WTC11 (cell line): ENCODE measurements at regions not wholly inside any gene's neighbourhood (a gene's known extent, or its start where the extent isn't known, plus 50 kb on each side); places are given as distances from the start of the nearest gene placed in this dataset.
"Not testable (repeated sequence)": the region's sequence is repeated elsewhere in the genome, so short reads cannot be mapped to it uniquely, and the experiment has no call there.

ENCODE experiments used
- ATAC-seq: fragments of 200-7000 bp; cut with Tn5 transposase; 2 replicates; pipeline ENCODE4 v1.10.0; 2021; ENCODE audit warnings: mild to moderate bottlenecking, moderate library complexity
- CTCF ChIA-PET: fragments of 300-600 bp; sonication (Branson Sonifier 250); formaldehyde crosslinking; loops from one replicate; lab custom pipeline; 2021; ENCODE audit warnings: antibody characterized with exemption; lab: Charles Lee
- POLR2A ChIA-PET: fragments of 350-600 bp; sonication (Branson Sonifier 250); formaldehyde crosslinking; loops from one replicate; lab custom pipeline; 2021; ENCODE audit warnings: antibody characterized with exemption; lab: Charles Lee
- DNase-seq: peaks from one replicate; pipeline ENCODE4 v3.0.0; 2021; ENCODE audit warnings: low spot score
- H3K27ac Mint-ChIP-seq: 2 replicates; pipeline ENCODE4 v1.8.0; 2021; ENCODE audit warnings: mixed read lengths
- H3K27me3 Mint-ChIP-seq: 2 replicates; pipeline ENCODE4 v1.8.0; 2021; ENCODE audit warnings: low read depth, mild to moderate bottlenecking, moderate library complexity, mixed read lengths
- H3K36me3 Mint-ChIP-seq: 2 replicates; pipeline ENCODE4 v1.8.0; 2021; ENCODE audit warnings: mixed read lengths
- H3K4me1 Mint-ChIP-seq: 2 replicates; pipeline ENCODE4 v1.8.0; 2022; ENCODE audit warnings: mixed read lengths
- H3K4me3 Mint-ChIP-seq: 2 replicates; pipeline ENCODE4 v1.8.0; 2021; ENCODE audit warnings: mild to moderate bottlenecking, moderate library complexity, mixed read lengths
- H3K9me3 Mint-ChIP-seq: 2 replicates; pipeline ENCODE4 v1.8.0; 2021; ENCODE audit warnings: mixed read lengths
- CDX4 ChIP-seq: fragments of 250-450 bp; sonication (Bioruptor Pico); IDR thresholded peaks from 2 replicates; pipeline ENCODE4 v1.9.0; 2021; ENCODE audit warnings: moderate library complexity, mild to moderate bottlenecking, inconsistent platforms, borderline replicate concordance
- CREM ChIP-seq: sonication (generic); formaldehyde crosslinking; IDR thresholded peaks from 2 replicates; pipeline ENCODE4 v1.8.1; 2022; ENCODE audit warnings: mild to moderate bottlenecking, missing genetic modification reagents, moderate library complexity
- HMGXB4 ChIP-seq: sonication (generic); formaldehyde crosslinking; IDR thresholded peaks from 2 replicates; pipeline ENCODE4 v1.8.1; 2023; ENCODE audit warnings: mild to moderate bottlenecking, moderate library complexity, missing genetic modification reagents
- JAZF1 ChIP-seq: fragments of 250-450 bp; sonication (Bioruptor Pico); IDR thresholded peaks from 2 replicates; pipeline ENCODE4 v1.9.0; 2021; ENCODE audit warnings: moderate library complexity, mild to moderate bottlenecking, inconsistent platforms
- NFYB ChIP-seq: sonication (generic); formaldehyde crosslinking; conservative IDR thresholded peaks from 2 replicates; pipeline ENCODE4 v1.8.0; 2022; ENCODE audit warnings: low read depth, missing genetic modification reagents
- NR2C2 ChIP-seq: sonication (generic); formaldehyde crosslinking; IDR thresholded peaks from 2 replicates; pipeline ENCODE4 v1.8.0; 2022; ENCODE audit warnings: mild to moderate bottlenecking, missing genetic modification reagents
- OVOL2 ChIP-seq: fragments of 250-450 bp; sonication (Bioruptor Pico); IDR thresholded peaks from 2 replicates; pipeline ENCODE4 v1.9.0; 2021; ENCODE audit warnings: mild to moderate bottlenecking, borderline replicate concordance
- STAT6 ChIP-seq: sonication (generic); formaldehyde crosslinking; conservative IDR thresholded peaks from 2 replicates; pipeline ENCODE4 v1.8.1; 2023; ENCODE audit warnings: mild to moderate bottlenecking, low read depth, missing genetic modification reagents, moderate library complexity
- ZBTB21 ChIP-seq: sonication (generic); formaldehyde crosslinking; IDR thresholded peaks from 2 replicates; pipeline ENCODE4 v1.8.1; 2023; ENCODE audit warnings: mild to moderate bottlenecking, missing genetic modification reagents, borderline replicate concordance
- ZBTB43 ChIP-seq: sonication (generic); formaldehyde crosslinking; IDR thresholded peaks from 2 replicates; pipeline ENCODE4 v1.8.1; 2023; ENCODE audit warnings: mild to moderate bottlenecking, missing genetic modification reagents
- ZNF416 ChIP-seq: fragments of 250-450 bp; sonication (Bioruptor Pico); IDR thresholded peaks from 2 replicates; pipeline ENCODE4 v1.9.0; 2021; ENCODE audit warnings: mild to moderate bottlenecking, inconsistent platforms
- ZNF425 ChIP-seq: fragments of 250-450 bp; sonication (Bioruptor Pico); conservative IDR thresholded peaks from 2 replicates; pipeline ENCODE4 v1.9.0; 2021; ENCODE audit warnings: mild to moderate bottlenecking
- ZSCAN18 ChIP-seq: fragments of 250-450 bp; sonication (Bioruptor Pico); IDR thresholded peaks from 2 replicates; pipeline ENCODE4 v2.1.2; 2022; ENCODE audit warnings: mild to moderate bottlenecking, moderate library complexity

- H3K27me3 Mint-ChIP-seq, DNase-seq, H3K36me3 Mint-ChIP-seq, H3K4me1 Mint-ChIP-seq, POLR2A ChIA-PET, H3K4me3 Mint-ChIP-seq, H3K27ac Mint-ChIP-seq, ATAC-seq, H3K9me3 Mint-ChIP-seq: not testable (repeated sequence)
- CTCF ChIA-PET = interaction anchor here (1.2 kb wide), 1 partner anchor 195 kb away, joined by 4 read pairs; no protein-coding TSS in a partner anchor
These were observed 52.3 kb upstream of the MARK1 start for GRCh38 chr1:220475608-220476007.

- H3K9me3 Mint-ChIP-seq, H3K36me3 Mint-ChIP-seq, DNase-seq, H3K4me3 Mint-ChIP-seq, ATAC-seq, H3K27ac Mint-ChIP-seq, H3K27me3 Mint-ChIP-seq, H3K4me1 Mint-ChIP-seq, POLR2A ChIA-PET: not testable (repeated sequence)
- CTCF ChIA-PET = interaction anchor here (1.2 kb wide), 1 partner anchor 194 kb away, joined by 4 read pairs; no protein-coding TSS in a partner anchor
- peak; percentile 37; the same call in 1 of the 2 replicates for TF ChIP-seq NFYB (CRISPR knock-in tag)
These were observed 52.8 kb upstream of the MARK1 start for GRCh38 chr1:220475141-220475540.

GRCh38 chr1:220473440-220473839 lies 54.5 kb upstream of the MARK1 start:
- Mint-ChIP-seq H3K36me3 (no peaks in the 10 kb centered on the region; the same call in 1 of the 2 replicates), H3K27me3 (no peaks in the 10 kb centered on the region), H3K27ac (no peak overlapping the region), H3K9me3 (peaks cover 7% of the 10 kb centered on the region), H3K4me3 (no peak overlapping the region), H3K4me1 (no peaks in the 10 kb centered on the region)
- CTCF ChIA-PET = no interaction called here
- TF ChIP-seq ZSCAN18 = no peak
- TF ChIP-seq ZBTB43 = no peak
- no peak for TF ChIP-seq ZBTB21 (CRISPR knock-in tag)
- no peak for TF ChIP-seq CDX4
- no peak for TF ChIP-seq STAT6 (CRISPR knock-in tag)
- TF ChIP-seq CREM (CRISPR knock-in tag) = no peak
- TF ChIP-seq HMGXB4 = no peak
- no peak for TF ChIP-seq JAZF1
- no peak for TF ChIP-seq OVOL2 (CRISPR knock-in tag)
- no peak for TF ChIP-seq ZNF416 (CRISPR knock-in tag)
- TF ChIP-seq NR2C2 (CRISPR knock-in tag) = no peak
- no peak for TF ChIP-seq ZNF425
- POLR2A ChIA-PET = no interaction called here
- no peak for ATAC-seq
- no peak for DNase-seq
